ENCODE measurements at regions not wholly inside any gene's neighbourhood (a gene's known extent, or its start where the extent isn't known, plus 50 kb on each side); places are given as distances from the start of the nearest gene placed in this dataset.

- DNase-seq (ENCODE audit: low read depth) = no peak
- TF ChIP-seq POLR2A (IDR thresholded peaks at IDR 0.05; ENCODE audit: extremely low read depth, insufficient read length) (no peak), MYC (IDR thresholded peaks at IDR 0.05; ENCODE audit: low read depth, low read length) (no peak), MAX (IDR thresholded peaks at IDR 0.05; ENCODE audit: low read depth, low read length) (no peak)
- TF ChIP-seq, protein P1, sequence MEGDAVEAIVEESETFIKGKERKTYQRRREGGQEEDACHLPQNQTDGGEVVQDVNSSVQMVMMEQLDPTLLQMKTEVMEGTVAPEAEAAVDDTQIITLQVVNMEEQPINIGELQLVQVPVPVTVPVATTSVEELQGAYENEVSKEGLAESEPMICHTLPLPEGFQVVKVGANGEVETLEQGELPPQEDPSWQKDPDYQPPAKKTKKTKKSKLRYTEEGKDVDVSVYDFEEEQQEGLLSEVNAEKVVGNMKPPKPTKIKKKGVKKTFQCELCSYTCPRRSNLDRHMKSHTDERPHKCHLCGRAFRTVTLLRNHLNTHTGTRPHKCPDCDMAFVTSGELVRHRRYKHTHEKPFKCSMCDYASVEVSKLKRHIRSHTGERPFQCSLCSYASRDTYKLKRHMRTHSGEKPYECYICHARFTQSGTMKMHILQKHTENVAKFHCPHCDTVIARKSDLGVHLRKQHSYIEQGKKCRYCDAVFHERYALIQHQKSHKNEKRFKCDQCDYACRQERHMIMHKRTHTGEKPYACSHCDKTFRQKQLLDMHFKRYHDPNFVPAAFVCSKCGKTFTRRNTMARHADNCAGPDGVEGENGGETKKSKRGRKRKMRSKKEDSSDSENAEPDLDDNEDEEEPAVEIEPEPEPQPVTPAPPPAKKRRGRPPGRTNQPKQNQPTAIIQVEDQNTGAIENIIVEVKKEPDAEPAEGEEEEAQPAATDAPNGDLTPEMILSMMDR (IDR thresholded peaks at IDR 0.05; ENCODE audit: low read depth, low read length) = no peak
- no peak overlapping the region for H3K4me3 ChIP-seq (ENCODE audit: low read depth, low read length)
Observed at GRCh38 chr20:50313827-50314677, 123.4 kb downstream of the CEBPB start.

DNA sequence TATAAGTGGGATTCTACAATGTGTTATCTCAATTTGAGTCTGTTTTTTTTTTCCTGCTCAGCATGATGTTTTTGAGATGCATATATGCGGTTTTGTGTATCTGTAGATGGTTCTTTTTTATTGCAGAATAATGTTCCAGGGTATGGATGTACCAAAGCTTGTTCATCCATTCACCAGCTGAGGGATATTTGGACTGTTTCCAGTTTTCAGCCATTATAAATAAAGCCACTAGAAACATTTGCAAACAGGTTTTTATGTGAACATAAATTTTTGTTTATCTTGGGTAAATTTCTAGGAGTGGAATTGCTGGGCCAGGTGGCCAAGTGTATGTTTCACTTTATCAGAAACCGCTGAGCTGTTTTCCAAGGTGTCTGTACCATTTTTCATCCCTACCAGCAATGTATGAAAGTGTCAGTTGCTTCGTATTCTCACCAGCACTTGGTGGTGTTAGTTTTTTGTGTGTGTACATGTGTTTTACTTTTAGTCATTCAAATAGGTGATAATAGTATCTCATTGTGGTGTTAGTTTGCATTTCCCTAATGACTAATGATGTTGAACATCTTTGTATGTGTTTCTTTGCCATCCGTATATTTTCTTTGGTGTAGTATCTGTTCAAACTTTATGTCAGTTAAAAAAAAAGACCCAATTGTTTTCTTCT, 124.2 kb downstream of the CEBPB start:
- H3K4me3 ChIP-seq (ENCODE audit: low read depth, low read length) = no peak overlapping the region
- DNase-seq (ENCODE audit: low read depth) = no peak
- TF ChIP-seq, protein P1 (IDR thresholded peaks at IDR 0.05; ENCODE audit: low read depth, low read length) = no peak
- no peak for TF ChIP-seq POLR2A (IDR thresholded peaks at IDR 0.05; ENCODE audit: extremely low read depth, insufficient read length)
- no peak for TF ChIP-seq MYC (IDR thresholded peaks at IDR 0.05; ENCODE audit: low read depth, low read length)
- TF ChIP-seq MAX (IDR thresholded peaks at IDR 0.05; ENCODE audit: low read depth, low read length) = no peak

GRCh38 chr20:50315586-50316551, 125.2 kb downstream of the CEBPB start:
- TF ChIP-seq MAX (IDR thresholded peaks at IDR 0.05; ENCODE audit: low read depth, low read length) (no peak), MYC (IDR thresholded peaks at IDR 0.05; ENCODE audit: low read depth, low read length) (no peak), POLR2A (IDR thresholded peaks at IDR 0.05; ENCODE audit: extremely low read depth, insufficient read length) (no peak)
- TF ChIP-seq, protein P1 (IDR thresholded peaks at IDR 0.05; ENCODE audit: low read depth, low read length) = no peak
- no peak for DNase-seq (ENCODE audit: low read depth)
- H3K4me3 ChIP-seq (ENCODE audit: low read depth, low read length) = no peak overlapping the region

GRCh38 chr20:50317116-50317515, 126.5 kb downstream of the CEBPB start:
- H3K4me3 ChIP-seq (ENCODE audit: low read depth, low read length) = no peak overlapping the region
- no peak for DNase-seq (ENCODE audit: low read depth)
- no peak for TF ChIP-seq POLR2A (IDR thresholded peaks at IDR 0.05; ENCODE audit: extremely low read depth, insufficient read length)
- TF ChIP-seq, protein P1 (IDR thresholded peaks at IDR 0.05; ENCODE audit: low read depth, low read length) = no peak
- no peak for TF ChIP-seq MAX (IDR thresholded peaks at IDR 0.05; ENCODE audit: low read depth, low read length)
- no peak for TF ChIP-seq MYC (IDR thresholded peaks at IDR 0.05; ENCODE audit: low read depth, low read length)

- DNase-seq (ENCODE audit: low read depth) = no peak
- no peak overlapping the region for H3K4me3 ChIP-seq (ENCODE audit: low read depth, low read length)
Observed at GRCh38 chr20:50317609-50318008, 127.0 kb downstream of the CEBPB start.

More at GRCh38 chr20:50317609-50318008, 127.0 kb downstream of the CEBPB start:
- no peak for TF ChIP-seq POLR2A (IDR thresholded peaks at IDR 0.05; ENCODE audit: extremely low read depth, insufficient read length)
- TF ChIP-seq MAX (IDR thresholded peaks at IDR 0.05; ENCODE audit: low read depth, low read length) = no peak
- TF ChIP-seq, protein P1 (IDR thresholded peaks at IDR 0.05; ENCODE audit: low read depth, low read length) = no peak

Measured in NB4 (cell line).